MM.1S (cell line): ENCODE measurements at regions not wholly inside any gene's neighbourhood (a gene's known extent, or its start where the extent isn't known, plus 50 kb on each side); places are given as distances from the start of the nearest gene placed in this dataset.

Experiments used
- CTCF ChIP-seq: fragments of 300-600 bp; sonication (generic); IDR thresholded peaks from 2 replicates; pipeline ENCODE4 v1.5.1; 2016; ENCODE audit warnings: antibody characterized with exemption, low read length, mixed read lengths
- EZH2 ChIP-seq: fragments of 300-600 bp; sonication (generic); optimal IDR thresholded peaks from 2 replicates; pipeline ENCODE3; 2017; ENCODE audit warnings: low read depth, mild to moderate bottlenecking, antibody characterized with exemption, low read length, mixed read lengths
- EZH2phosphoT487 ChIP-seq: fragments of 300-600 bp; sonication (generic); IDR thresholded peaks from 2 replicates; pipeline ENCODE4 v1.6.1; 2018; ENCODE audit warnings: antibody characterized with exemption, low read length

- TF ChIP-seq CTCF (no peak), EZH2 (no peak), EZH2phosphoT487 (no peak)
Measured at GRCh38 chr5:92890841-92891244, 690.2 kb downstream of the NR2F1-AS1 start.
